ENCODE measurements at regions not wholly inside any gene's neighbourhood (a gene's known extent, or its start where the extent isn't known, plus 50 kb on each side); places are given as distances from the start of the nearest gene placed in this dataset.
"Not testable (repeated sequence)": the region's sequence is repeated elsewhere in the genome, so short reads cannot be mapped to it uniquely, and the experiment has no call there.

- Mint-ChIP-seq H3K9me3 (ENCODE audit: low read depth) (no peaks in the 10 kb centered on the region), H3K27me3 (ENCODE audit: low read depth) (no peaks in the 10 kb centered on the region), H3K36me3 (ENCODE audit: low read depth) (no peaks in the 10 kb centered on the region), H3K4me3 (ENCODE audit: unreplicated experiment) (no peak overlapping the region), H3K27ac (ENCODE audit: unreplicated experiment) (no peak overlapping the region), H3K4me1 (ENCODE audit: low read depth) (peaks cover 28% of the 10 kb centered on the region)
- no peak for DNase-seq (ENCODE audit: low spot score)
- no peak for TF ChIP-seq CTCF (IDR thresholded peaks at IDR 0.05)
These were observed 1227.8 kb upstream of the ZEB2 start for GRCh38 chr2:145747715-145748114.

- not testable (repeated sequence) for DNase-seq (ENCODE audit: low spot score); H3K36me3 Mint-ChIP-seq (ENCODE audit: low read depth); H3K27me3 Mint-ChIP-seq (ENCODE audit: low read depth); H3K9me3 Mint-ChIP-seq (ENCODE audit: low read depth); H3K4me1 Mint-ChIP-seq (ENCODE audit: low read depth); H3K27ac Mint-ChIP-seq (ENCODE audit: unreplicated experiment); H3K4me3 Mint-ChIP-seq (ENCODE audit: unreplicated experiment)
These were observed 1225.4 kb upstream of the ZEB2 start for GRCh38 chr2:145745387-145745721.

GRCh38 chr2:145744541-145745386 is 1224.8 kb upstream of the ZEB2 start:
- no peak for DNase-seq (ENCODE audit: low spot score)
- H3K27me3 Mint-ChIP-seq (ENCODE audit: low read depth) = no peaks in the 10 kb centered on the region
- no peak overlapping the region for H3K4me3 Mint-ChIP-seq (ENCODE audit: unreplicated experiment)
- H3K9me3 Mint-ChIP-seq (ENCODE audit: low read depth) = peaks cover 9% of the 10 kb centered on the region
- peaks cover 3% of the 10 kb centered on the region for H3K36me3 Mint-ChIP-seq (ENCODE audit: low read depth)
- no peak for TF ChIP-seq CTCF (IDR thresholded peaks at IDR 0.05)
- no peak overlapping the region for H3K27ac Mint-ChIP-seq (ENCODE audit: unreplicated experiment)
- H3K4me1 Mint-ChIP-seq (ENCODE audit: low read depth) = peaks cover 10% of the 10 kb centered on the region

- H3K4me3 Mint-ChIP-seq (ENCODE audit: unreplicated experiment) = no peak overlapping the region
- H3K27me3 Mint-ChIP-seq (ENCODE audit: low read depth) = no peaks in the 10 kb centered on the region
- H3K36me3 Mint-ChIP-seq (ENCODE audit: low read depth) = peaks cover 3% of the 10 kb centered on the region
- no peak for DNase-seq (ENCODE audit: low spot score)
- TF ChIP-seq CTCF (IDR thresholded peaks at IDR 0.05) = no peak
- H3K4me1 Mint-ChIP-seq (ENCODE audit: low read depth) = peaks cover 10% of the 10 kb centered on the region
- H3K9me3 Mint-ChIP-seq (ENCODE audit: low read depth) = peaks cover 9% of the 10 kb centered on the region
- no peak overlapping the region for H3K27ac Mint-ChIP-seq (ENCODE audit: unreplicated experiment)
These were observed 1223.1 kb upstream of the ZEB2 start for GRCh38 chr2:145743011-145743410.

GRCh38 chr2:145741636-145742035 is 1221.7 kb upstream of the ZEB2 start:
- H3K4me3 Mint-ChIP-seq (ENCODE audit: unreplicated experiment) = no peak overlapping the region
- H3K36me3 Mint-ChIP-seq (ENCODE audit: low read depth) = peaks cover 3% of the 10 kb centered on the region
- no peak overlapping the region for H3K27ac Mint-ChIP-seq (ENCODE audit: unreplicated experiment)

More at GRCh38 chr2:145741636-145742035, 1221.7 kb upstream of the ZEB2 start:
- DNase-seq (ENCODE audit: low spot score) = no peak
- TF ChIP-seq CTCF (IDR thresholded peaks at IDR 0.05) = no peak
- Mint-ChIP-seq H3K4me1 (ENCODE audit: low read depth) (peaks cover 10% of the 10 kb centered on the region), H3K27me3 (ENCODE audit: low read depth) (no peaks in the 10 kb centered on the region), H3K9me3 (ENCODE audit: low read depth) (peaks cover 9% of the 10 kb centered on the region)
